ENCODE measurements at regions not wholly inside any gene's neighbourhood (a gene's known extent, or its start where the extent isn't known, plus 50 kb on each side); places are given as distances from the start of the nearest gene placed in this dataset.

DNA sequence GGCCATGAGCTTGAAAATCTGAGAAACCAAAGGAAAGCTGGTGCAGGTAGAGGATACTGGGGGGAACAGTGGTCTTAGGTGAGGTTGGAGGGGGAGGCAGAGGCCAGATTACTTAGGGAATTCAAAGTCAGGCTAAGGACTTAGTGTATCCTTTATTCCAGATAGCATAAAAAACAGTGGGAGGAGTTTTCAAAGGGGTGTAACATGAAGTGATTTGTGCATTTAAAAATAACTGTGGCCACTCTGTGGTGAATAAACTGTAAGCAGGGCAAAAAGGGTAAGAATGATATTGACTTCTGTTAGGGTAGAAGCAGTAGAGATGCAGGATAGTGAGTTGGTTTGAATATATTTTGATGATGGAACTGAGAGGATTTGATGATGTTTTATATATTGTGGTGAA lies 313.2 kb downstream of the EMP1 start:
- Histone ChIP-seq H3K9me3 (no peaks in the 10 kb centered on the region), H3K4me3 (no peak overlapping the region), H3K27ac (no peak overlapping the region), H3K27me3 (replicated peaks; ENCODE audit: insufficient read depth) (no peaks in the 10 kb centered on the region), H3K36me3 (no peaks in the 10 kb centered on the region), H3K4me1 (replicated peaks) (no peaks in the 10 kb centered on the region)
- no peak for DNase-seq (ENCODE audit: low spot score)
- intact Hi-C loops (cut with DNase I): no loop called here
- no peak for TF ChIP-seq POLR2AphosphoS5 (IDR thresholded peaks at IDR 0.05)
- TF ChIP-seq POLR2A (IDR thresholded peaks at IDR 0.05): no peak
- TF ChIP-seq, protein P1, sequence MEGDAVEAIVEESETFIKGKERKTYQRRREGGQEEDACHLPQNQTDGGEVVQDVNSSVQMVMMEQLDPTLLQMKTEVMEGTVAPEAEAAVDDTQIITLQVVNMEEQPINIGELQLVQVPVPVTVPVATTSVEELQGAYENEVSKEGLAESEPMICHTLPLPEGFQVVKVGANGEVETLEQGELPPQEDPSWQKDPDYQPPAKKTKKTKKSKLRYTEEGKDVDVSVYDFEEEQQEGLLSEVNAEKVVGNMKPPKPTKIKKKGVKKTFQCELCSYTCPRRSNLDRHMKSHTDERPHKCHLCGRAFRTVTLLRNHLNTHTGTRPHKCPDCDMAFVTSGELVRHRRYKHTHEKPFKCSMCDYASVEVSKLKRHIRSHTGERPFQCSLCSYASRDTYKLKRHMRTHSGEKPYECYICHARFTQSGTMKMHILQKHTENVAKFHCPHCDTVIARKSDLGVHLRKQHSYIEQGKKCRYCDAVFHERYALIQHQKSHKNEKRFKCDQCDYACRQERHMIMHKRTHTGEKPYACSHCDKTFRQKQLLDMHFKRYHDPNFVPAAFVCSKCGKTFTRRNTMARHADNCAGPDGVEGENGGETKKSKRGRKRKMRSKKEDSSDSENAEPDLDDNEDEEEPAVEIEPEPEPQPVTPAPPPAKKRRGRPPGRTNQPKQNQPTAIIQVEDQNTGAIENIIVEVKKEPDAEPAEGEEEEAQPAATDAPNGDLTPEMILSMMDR (IDR thresholded peaks at IDR 0.05): no peak

DNA sequence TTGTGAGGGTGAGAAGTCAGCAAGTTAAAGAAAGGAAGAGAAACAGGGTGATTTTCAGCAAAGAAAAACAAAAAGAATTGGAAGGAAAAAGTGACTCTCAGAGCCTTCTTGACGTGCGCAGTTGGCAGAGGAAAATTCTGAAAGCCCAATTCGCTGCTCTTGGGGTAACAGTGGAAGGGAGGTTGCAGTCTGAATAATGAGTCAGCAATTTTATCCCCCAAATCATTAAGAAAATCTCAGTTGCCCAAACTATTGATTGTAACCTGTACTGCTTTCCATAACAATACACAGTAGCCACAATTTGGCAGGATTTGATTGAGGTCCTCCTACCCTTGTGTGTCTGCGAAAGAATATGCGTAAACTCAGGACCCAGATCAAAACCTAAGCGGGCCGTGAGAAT lies 309.1 kb downstream of the EMP1 start:
- no peak overlapping the region for H3K4me3 ChIP-seq
- no peaks in the 10 kb centered on the region for H3K9me3 ChIP-seq
- intact Hi-C loops (cut with DNase I): no loop called here
- H3K27me3 ChIP-seq (replicated peaks; ENCODE audit: insufficient read depth): no peaks in the 10 kb centered on the region
- no peaks in the 10 kb centered on the region for H3K36me3 ChIP-seq
- no peak for DNase-seq (ENCODE audit: low spot score)
- no peaks in the 10 kb centered on the region for H3K4me1 ChIP-seq (replicated peaks)
- 96% methylated on average over 7 of the region's 7 CpGs for WGBS
- no peak overlapping the region for H3K27ac ChIP-seq
- TF ChIP-seq, protein P1 (IDR thresholded peaks at IDR 0.05): no peak
- TF ChIP-seq POLR2AphosphoS5 (IDR thresholded peaks at IDR 0.05) (no peak), POLR2A (IDR thresholded peaks at IDR 0.05) (no peak)

DNA sequence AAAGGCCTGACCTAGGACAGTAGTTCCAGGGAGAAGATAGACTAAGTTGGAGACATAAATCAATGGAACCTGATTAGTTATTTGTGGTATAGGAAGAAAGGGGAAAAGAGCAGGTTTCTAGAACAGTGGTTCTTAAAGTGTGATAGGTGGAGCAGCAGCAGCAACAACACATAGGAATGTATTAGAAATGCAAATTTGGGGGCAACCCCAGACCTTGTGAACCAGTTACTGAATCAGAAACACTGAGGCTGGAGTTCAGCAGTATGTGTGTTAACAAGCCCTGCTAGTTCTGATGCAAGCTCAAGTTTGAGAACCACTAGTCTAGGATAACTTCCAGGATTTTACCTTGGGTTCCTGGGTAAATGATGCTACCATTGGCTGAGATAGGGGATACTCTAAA lies 308.7 kb downstream of the EMP1 start:
- H3K4me3 ChIP-seq: no peak overlapping the region
- intact Hi-C loops (cut with DNase I): no loop called here
- no peaks in the 10 kb centered on the region for H3K27me3 ChIP-seq (replicated peaks; ENCODE audit: insufficient read depth)
- DNase-seq (ENCODE audit: low spot score): no peak
- no peaks in the 10 kb centered on the region for H3K4me1 ChIP-seq (replicated peaks)
- TF ChIP-seq, protein P1 (IDR thresholded peaks at IDR 0.05): no peak
- TF ChIP-seq POLR2AphosphoS5 (IDR thresholded peaks at IDR 0.05) (no peak), POLR2A (IDR thresholded peaks at IDR 0.05) (no peak)
- no peak overlapping the region for H3K27ac ChIP-seq
- H3K36me3 ChIP-seq: no peaks in the 10 kb centered on the region
- H3K9me3 ChIP-seq: no peaks in the 10 kb centered on the region

DNA sequence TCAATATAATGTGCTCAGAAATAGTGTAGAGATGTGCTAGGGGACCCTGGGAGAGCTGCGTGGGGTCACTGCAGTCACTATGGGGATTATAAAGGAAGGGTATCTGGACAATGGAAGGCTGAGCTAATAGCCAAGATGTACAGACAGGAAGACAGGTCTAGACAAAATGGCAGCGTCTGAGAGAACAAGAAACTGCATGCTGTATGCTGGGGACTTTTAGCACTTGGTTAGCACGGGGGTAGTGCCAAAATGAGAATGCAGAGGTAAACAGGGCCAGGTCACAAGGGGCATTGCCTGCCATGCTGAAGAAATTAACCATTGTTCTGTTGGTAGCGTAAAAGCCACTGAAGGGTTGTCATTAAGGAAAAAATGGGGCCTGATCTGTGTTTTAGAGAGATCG lies 308.2 kb downstream of the EMP1 start:
- Histone ChIP-seq H3K9me3 (no peaks in the 10 kb centered on the region), H3K36me3 (no peaks in the 10 kb centered on the region), H3K27me3 (replicated peaks; ENCODE audit: insufficient read depth) (no peaks in the 10 kb centered on the region), H3K4me3 (no peak overlapping the region), H3K27ac (no peak overlapping the region), H3K4me1 (replicated peaks) (no peaks in the 10 kb centered on the region)
- DNase-seq (ENCODE audit: low spot score): no peak
- intact Hi-C loops (cut with DNase I): no loop called here
- no peak for TF ChIP-seq POLR2A (IDR thresholded peaks at IDR 0.05)
- no peak for TF ChIP-seq POLR2AphosphoS5 (IDR thresholded peaks at IDR 0.05)
- TF ChIP-seq, protein P1 (IDR thresholded peaks at IDR 0.05): no peak
- WGBS: 61% methylated on average over 5 of the region's 5 CpGs

DNA sequence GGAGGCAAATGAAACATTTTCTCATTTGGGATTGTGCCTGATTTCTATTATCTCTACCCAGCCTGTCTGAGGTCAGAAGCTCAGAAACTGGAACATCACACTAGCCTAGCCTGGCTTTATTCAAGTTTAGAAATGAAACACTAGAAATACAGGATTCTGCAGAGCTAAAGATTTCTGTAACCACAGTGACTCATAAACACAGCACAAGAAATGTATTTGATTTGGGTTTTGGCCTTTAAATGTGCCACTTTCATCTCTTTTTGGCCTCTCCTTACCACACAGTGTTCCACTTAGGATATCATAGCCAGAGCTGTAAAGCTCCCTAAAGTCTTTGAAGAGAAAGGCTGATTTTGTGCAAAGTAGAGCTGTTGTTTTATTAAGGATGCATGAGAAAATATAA lies 307.5 kb downstream of the EMP1 start:
- no peaks in the 10 kb centered on the region for H3K27me3 ChIP-seq (replicated peaks; ENCODE audit: insufficient read depth)
- no peak overlapping the region for H3K27ac ChIP-seq

More for the DNA sequence above, 307.5 kb downstream of the EMP1 start:
- Histone ChIP-seq H3K4me1 (replicated peaks) (no peaks in the 10 kb centered on the region), H3K36me3 (no peaks in the 10 kb centered on the region), H3K4me3 (no peak overlapping the region), H3K9me3 (no peaks in the 10 kb centered on the region)
- no peak for DNase-seq (ENCODE audit: low spot score)
- intact Hi-C loops (cut with DNase I): no loop called here
- no peak for TF ChIP-seq POLR2AphosphoS5 (IDR thresholded peaks at IDR 0.05)
- no peak for TF ChIP-seq POLR2A (IDR thresholded peaks at IDR 0.05)
- TF ChIP-seq, protein P1 (IDR thresholded peaks at IDR 0.05): no peak
